HT-29 (cell line): ENCODE measurements at regions not wholly inside any gene's neighbourhood (a gene's known extent, or its start where the extent isn't known, plus 50 kb on each side); places are given as distances from the start of the nearest gene placed in this dataset. TPM values are rescaled to one million over a fixed set of nuclear protein-coding genes. Genes with fewer than 3 reads are reported as not detected.

Experiments used
- small RNA-seq: library from RNA; depleted of rRNA; stranded (forward); fragments of <200 nt; gene quantifications from one replicate; pipeline ENCODE3, GENCODE V24; 2014

Small RNA genes lying in the stretch of these regions (small RNA-seq; reads per million reads assigned to genes)
- not detected for gene UQCRHP3
